HL-60/S4 treated with retinoic acid at 250 ng/mL for 4 days and 3 days (cell line): ENCODE measurements at regions not wholly inside any gene's neighbourhood (a gene's known extent, or its start where the extent isn't known, plus 50 kb on each side); places are given as distances from the start of the nearest gene placed in this dataset.

Experiments used
- in situ Hi-C: fragments of 300-500 bp; cut with MboI; formaldehyde crosslinking; loops from 2 replicates; pipeline ENCODE4 v1.7.0; 2022; ENCODE audit warnings: low sequenced_read_pairs

GRCh38 chr6:113635222-113635986 lies 221.7 kb upstream of the MARCKS start:
- in situ Hi-C loops: no loop called here

GRCh38 chr6:113636357-113636824 lies 220.8 kb upstream of the MARCKS start:
- in situ Hi-C loops: no loop called here

GRCh38 chr6:113640051-113640450 lies 217.1 kb upstream of the MARCKS start:
- in situ Hi-C loops: no loop called here

- in situ Hi-C loops: no loop called here
Observed at GRCh38 chr6:113642001-113642713, 215.0 kb upstream of the MARCKS start.

- in situ Hi-C loops: no loop called here
Observed at GRCh38 chr6:113642714-113643406, 214.3 kb upstream of the MARCKS start.

- in situ Hi-C loops: no loop called here
Observed at GRCh38 chr6:113643407-113643770, 213.8 kb upstream of the MARCKS start.

- in situ Hi-C loops: no loop called here
Observed at GRCh38 chr6:113644861-113645575, 212.1 kb upstream of the MARCKS start.

- in situ Hi-C loops: no loop called here
Observed at GRCh38 chr6:113645576-113645970, 211.6 kb upstream of the MARCKS start.

GRCh38 chr6:113645986-113646385 lies 211.2 kb upstream of the MARCKS start:
- in situ Hi-C loops: no loop called here

- in situ Hi-C loops: no loop called here
Observed at GRCh38 chr6:113646701-113647100, 210.4 kb upstream of the MARCKS start.

- in situ Hi-C loops: no loop called here
Observed at GRCh38 chr6:113647143-113647889, 209.8 kb upstream of the MARCKS start.

GRCh38 chr6:113648698-113649097 lies 208.4 kb upstream of the MARCKS start:
- in situ Hi-C loops: no loop called here

GRCh38 chr6:113649276-113649675 lies 207.9 kb upstream of the MARCKS start:
- in situ Hi-C loops: no loop called here

- in situ Hi-C loops: no loop called here
Observed at GRCh38 chr6:113649880-113650609, 207.1 kb upstream of the MARCKS start.

GRCh38 chr6:113650610-113650979 lies 206.6 kb upstream of the MARCKS start:
- in situ Hi-C loops: no loop called here

GRCh38 chr6:113651120-113651519 lies 206.0 kb upstream of the MARCKS start:
- in situ Hi-C loops: no loop called here

- in situ Hi-C loops: no loop called here
Observed at GRCh38 chr6:113651920-113652319, 205.2 kb upstream of the MARCKS start.

GRCh38 chr6:113653275-113653674 lies 203.9 kb upstream of the MARCKS start:
- in situ Hi-C loops: no loop called here

GRCh38 chr6:113654396-113654795 lies 202.7 kb upstream of the MARCKS start:
- in situ Hi-C loops: no loop called here

- in situ Hi-C loops: no loop called here
Observed at GRCh38 chr6:113655761-113656160, 201.4 kb upstream of the MARCKS start.
